ENCODE measurements at regions not wholly inside any gene's neighbourhood (a gene's known extent, or its start where the extent isn't known, plus 50 kb on each side); places are given as distances from the start of the nearest gene placed in this dataset.

- Mint-ChIP-seq H3K27me3 (ENCODE audit: low read depth) (no peaks in the 10 kb centered on the region), H3K4me1 (ENCODE audit: low read depth) (no peaks in the 10 kb centered on the region), H3K36me3 (ENCODE audit: low read depth) (no peaks in the 10 kb centered on the region), H3K9me3 (no peaks in the 10 kb centered on the region), H3K27ac (no peak overlapping the region), H3K4me3 (no peak overlapping the region)
- DNase-seq (ENCODE audit: low spot score), result no peak
Observed at GRCh38 chr17:52237151-52237550, 78.6 kb upstream of the CA10 start.

- H3K36me3 Mint-ChIP-seq (ENCODE audit: low read depth), result no peaks in the 10 kb centered on the region
- no peak for DNase-seq (ENCODE audit: low spot score)
- H3K27me3 Mint-ChIP-seq (ENCODE audit: low read depth), result no peaks in the 10 kb centered on the region
- H3K4me1 Mint-ChIP-seq (ENCODE audit: low read depth), result no peaks in the 10 kb centered on the region
- no peak overlapping the region for H3K27ac Mint-ChIP-seq
- no peak overlapping the region for H3K4me3 Mint-ChIP-seq
- H3K9me3 Mint-ChIP-seq, result no peaks in the 10 kb centered on the region
Observed at GRCh38 chr17:52235516-52235915, 77.0 kb upstream of the CA10 start.

- H3K4me3 Mint-ChIP-seq, result no peak overlapping the region
- H3K27ac Mint-ChIP-seq, result no peak overlapping the region
Observed at GRCh38 chr17:52233632-52234031, 75.1 kb upstream of the CA10 start.

GRCh38 chr17:52233176-52233575 is 74.7 kb upstream of the CA10 start:
- no peaks in the 10 kb centered on the region for H3K4me1 Mint-ChIP-seq (ENCODE audit: low read depth)
- H3K4me3 Mint-ChIP-seq, result no peak overlapping the region
- DNase-seq (ENCODE audit: low spot score), result no peak
- H3K36me3 Mint-ChIP-seq (ENCODE audit: low read depth), result no peaks in the 10 kb centered on the region
- H3K9me3 Mint-ChIP-seq, result no peaks in the 10 kb centered on the region
- H3K27me3 Mint-ChIP-seq (ENCODE audit: low read depth), result no peaks in the 10 kb centered on the region
- H3K27ac Mint-ChIP-seq, result no peak overlapping the region

More at GRCh38 chr17:52233632-52234031, 75.1 kb upstream of the CA10 start:
- DNase-seq (ENCODE audit: low spot score), result no peak
- Mint-ChIP-seq H3K9me3 (no peaks in the 10 kb centered on the region), H3K27me3 (ENCODE audit: low read depth) (no peaks in the 10 kb centered on the region), H3K4me1 (ENCODE audit: low read depth) (no peaks in the 10 kb centered on the region), H3K36me3 (ENCODE audit: low read depth) (no peaks in the 10 kb centered on the region)

- H3K9me3 Mint-ChIP-seq, result no peaks in the 10 kb centered on the region
- H3K27ac Mint-ChIP-seq, result no peak overlapping the region
- no peak for DNase-seq (ENCODE audit: low spot score)
- no peaks in the 10 kb centered on the region for H3K27me3 Mint-ChIP-seq (ENCODE audit: low read depth)
- no peaks in the 10 kb centered on the region for H3K4me1 Mint-ChIP-seq (ENCODE audit: low read depth)
- no peaks in the 10 kb centered on the region for H3K36me3 Mint-ChIP-seq (ENCODE audit: low read depth)
- H3K4me3 Mint-ChIP-seq, result no peak overlapping the region
Observed at GRCh38 chr17:52228823-52229222, 70.3 kb upstream of the CA10 start.

GRCh38 chr17:52227926-52228325 is 69.4 kb upstream of the CA10 start:
- Mint-ChIP-seq H3K36me3 (ENCODE audit: low read depth) (no peaks in the 10 kb centered on the region), H3K4me3 (no peak overlapping the region), H3K9me3 (no peaks in the 10 kb centered on the region), H3K27ac (no peak overlapping the region), H3K4me1 (ENCODE audit: low read depth) (no peaks in the 10 kb centered on the region), H3K27me3 (ENCODE audit: low read depth) (no peaks in the 10 kb centered on the region)
- no peak for DNase-seq (ENCODE audit: low spot score)

- no peaks in the 10 kb centered on the region for H3K9me3 Mint-ChIP-seq
- H3K36me3 Mint-ChIP-seq (ENCODE audit: low read depth), result no peaks in the 10 kb centered on the region
- H3K4me1 Mint-ChIP-seq (ENCODE audit: low read depth), result no peaks in the 10 kb centered on the region
- no peak overlapping the region for H3K4me3 Mint-ChIP-seq
- no peak for DNase-seq (ENCODE audit: low spot score)
- no peak overlapping the region for H3K27ac Mint-ChIP-seq
- H3K27me3 Mint-ChIP-seq (ENCODE audit: low read depth), result no peaks in the 10 kb centered on the region
Observed at GRCh38 chr17:52213451-52213850, 54.9 kb upstream of the CA10 start.

- H3K4me3 Mint-ChIP-seq, result no peak overlapping the region
- H3K27me3 Mint-ChIP-seq (ENCODE audit: low read depth), result no peaks in the 10 kb centered on the region
- H3K9me3 Mint-ChIP-seq, result no peaks in the 10 kb centered on the region
- H3K4me1 Mint-ChIP-seq (ENCODE audit: low read depth), result no peaks in the 10 kb centered on the region
- H3K27ac Mint-ChIP-seq, result no peak overlapping the region
- no peaks in the 10 kb centered on the region for H3K36me3 Mint-ChIP-seq (ENCODE audit: low read depth)
- DNase-seq (ENCODE audit: low spot score), result no peak
Observed at GRCh38 chr17:52212851-52213250, 54.3 kb upstream of the CA10 start.

GRCh38 chr17:52209507-52209906 is 51.0 kb upstream of the CA10 start:
- H3K36me3 Mint-ChIP-seq (ENCODE audit: low read depth), result no peaks in the 10 kb centered on the region
- H3K4me1 Mint-ChIP-seq (ENCODE audit: low read depth), result no peaks in the 10 kb centered on the region
- H3K27ac Mint-ChIP-seq, result no peak overlapping the region
- H3K9me3 Mint-ChIP-seq, result no peaks in the 10 kb centered on the region
- H3K27me3 Mint-ChIP-seq (ENCODE audit: low read depth), result no peaks in the 10 kb centered on the region
- H3K4me3 Mint-ChIP-seq, result no peak overlapping the region
- no peak for DNase-seq (ENCODE audit: low spot score)

Measured in T-helper 2 cell treated with Interferon-gamma antibody and Interleukin-4, amounts not matched to agents 5 μg/mL and 100 μg/mL, for 36 hours (primary cell).